ENCODE measurements at regions not wholly inside any gene's neighbourhood (a gene's known extent, or its start where the extent isn't known, plus 50 kb on each side); places are given as distances from the start of the nearest gene placed in this dataset.

DNA sequence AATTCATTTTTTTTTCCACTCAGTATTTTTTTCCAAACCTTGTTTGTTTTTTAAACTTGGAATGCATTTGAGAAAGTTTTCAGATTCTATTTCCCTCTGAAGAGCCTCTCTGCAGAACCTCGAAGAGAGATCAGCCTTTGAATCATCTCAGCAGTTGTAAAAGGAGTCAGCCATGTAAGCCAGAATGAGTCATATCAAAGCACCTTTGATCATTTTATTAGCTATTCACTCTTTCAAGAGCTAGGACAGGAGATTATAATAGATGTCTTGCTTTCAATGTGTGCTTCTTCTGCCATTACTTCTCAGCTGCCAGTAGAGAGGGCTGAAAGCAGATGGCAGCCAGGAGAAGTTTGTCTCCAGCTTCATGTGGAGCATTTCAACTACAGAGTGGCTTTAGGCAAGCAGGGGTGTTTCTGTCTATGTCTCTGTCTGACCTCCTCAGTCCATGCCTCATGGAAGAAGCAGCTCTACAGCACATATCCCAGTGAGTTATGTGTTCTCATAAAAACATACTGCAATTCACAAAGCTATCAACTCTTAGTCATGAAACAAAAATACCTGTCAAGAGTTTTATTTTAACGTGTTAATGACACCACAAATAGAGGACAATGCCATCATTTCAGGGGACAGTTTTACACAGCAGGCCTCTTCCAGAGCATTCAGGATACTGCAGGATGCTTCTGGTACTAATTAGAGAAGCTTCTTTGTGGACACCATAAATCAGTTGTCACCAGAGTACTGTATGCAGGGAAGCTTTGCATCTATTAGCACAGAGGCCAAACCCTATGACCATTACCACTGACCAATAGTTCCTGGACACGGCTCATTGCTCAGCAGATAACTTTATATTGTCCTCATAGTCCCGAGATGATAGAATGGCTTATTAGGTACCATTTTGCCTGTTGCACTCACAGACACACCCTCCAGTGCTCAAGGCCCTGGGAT lies 94.3 kb downstream of the NHLRC3 start:
- intact Hi-C loops (cut with micrococcal nuclease) = no loop called here
- Mint-ChIP-seq H3K27ac (no peak overlapping the region), H3K4me3 (no peak overlapping the region), H3K4me1 (ENCODE audit: low read depth) (peaks cover 7% of the 10 kb centered on the region), H3K9me3 (no peaks in the 10 kb centered on the region), H3K36me3 (no peaks in the 10 kb centered on the region), H3K27me3 (no peaks in the 10 kb centered on the region)
- DNase-seq = no peak
- CTCF ChIA-PET = interaction anchor here (1.2 to 1.9 kb wide), 2 partner anchors 12 to 480 kb away, joined by 3 to 7 read pairs; no protein-coding TSS in a partner anchor
- POLR2A ChIA-PET = no interaction called here

DNA sequence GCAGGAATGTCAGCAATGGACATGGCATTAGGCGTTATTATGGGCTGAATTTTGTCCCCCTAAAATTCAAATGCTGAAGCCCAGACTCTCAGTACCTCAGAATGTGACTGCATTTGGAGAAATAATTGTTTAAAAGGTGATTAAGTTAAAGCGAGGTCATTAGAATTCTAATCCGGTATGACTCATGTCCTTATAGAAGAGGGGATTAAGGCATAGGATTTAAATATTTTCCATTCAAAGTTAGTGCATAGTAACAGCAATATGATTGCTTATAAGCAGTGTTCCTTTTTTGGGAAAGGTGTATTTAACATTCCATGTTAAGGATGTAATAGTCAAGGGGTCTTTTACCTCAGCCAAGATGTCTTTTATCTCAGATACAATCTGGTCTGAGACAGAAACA lies 95.5 kb downstream of the NHLRC3 start:
- CTCF ChIA-PET = interaction anchor here (1.9 kb wide), 1 partner anchor 11 kb away, joined by 7 read pairs; no protein-coding TSS in a partner anchor
- H3K27me3 Mint-ChIP-seq = no peaks in the 10 kb centered on the region
- POLR2A ChIA-PET = no interaction called here

DNA sequence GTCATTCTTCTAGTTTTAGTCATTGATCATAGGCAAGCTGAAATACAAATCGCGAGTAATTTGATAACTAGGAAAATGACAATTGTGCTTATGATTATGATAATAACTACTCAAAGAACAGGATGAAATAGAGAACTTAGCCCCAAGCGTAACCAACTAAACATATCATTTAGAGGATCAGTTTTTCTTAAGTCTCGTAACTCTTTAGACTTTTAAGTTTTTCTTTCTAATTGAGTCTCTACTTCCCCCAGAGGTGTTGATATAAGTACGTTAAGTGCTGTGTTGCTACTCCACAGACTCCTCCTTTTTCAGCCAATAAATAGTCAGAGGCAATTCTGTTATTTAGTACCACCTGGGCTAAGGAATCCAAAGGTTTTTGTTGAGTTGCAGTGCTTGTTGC lies 96.3 kb downstream of the NHLRC3 start:
- ChIA-PET CTCF (interaction anchor here (0.6 kb wide), 1 partner anchor 222 kb away, joined by 3 read pairs; no protein-coding TSS in a partner anchor), POLR2A (no interaction called here)
- no peaks in the 10 kb centered on the region for H3K27me3 Mint-ChIP-seq
- H3K36me3 Mint-ChIP-seq = no peaks in the 10 kb centered on the region
- H3K4me1 Mint-ChIP-seq (ENCODE audit: low read depth) = peaks cover 7% of the 10 kb centered on the region
- H3K27ac Mint-ChIP-seq = no peak overlapping the region
- intact Hi-C loops (cut with micrococcal nuclease) = no loop called here
- no peak overlapping the region for H3K4me3 Mint-ChIP-seq
- DNase-seq = no peak
- H3K9me3 Mint-ChIP-seq = no peaks in the 10 kb centered on the region

More for the DNA sequence above, 95.5 kb downstream of the NHLRC3 start:
- Mint-ChIP-seq H3K4me1 (ENCODE audit: low read depth) (peaks cover 7% of the 10 kb centered on the region), H3K4me3 (no peak overlapping the region), H3K27ac (no peak overlapping the region), H3K36me3 (no peaks in the 10 kb centered on the region), H3K9me3 (no peaks in the 10 kb centered on the region)
- intact Hi-C loops (cut with micrococcal nuclease) = no loop called here
- DNase-seq = no peak

DNA sequence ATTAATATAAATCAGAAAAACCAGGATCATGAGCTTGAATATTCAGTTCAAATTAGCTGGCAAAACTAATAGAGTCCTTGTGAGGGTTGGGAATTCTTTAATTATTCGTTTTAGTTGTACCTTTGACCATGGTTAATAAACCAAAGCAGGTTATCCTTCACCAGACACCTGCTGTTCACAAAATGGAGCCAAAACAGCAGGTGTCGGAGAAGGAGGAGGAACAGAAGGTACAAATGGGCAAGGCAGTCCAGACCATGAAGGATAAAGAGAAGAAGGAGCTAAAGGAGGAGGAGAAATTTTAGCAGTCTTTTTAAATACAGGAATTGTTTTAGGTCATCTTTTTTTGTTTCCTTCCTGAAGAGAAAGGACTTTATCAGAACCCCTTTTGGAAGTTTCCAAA lies 106.1 kb downstream of the NHLRC3 start:
- Mint-ChIP-seq H3K9me3 (no peaks in the 10 kb centered on the region), H3K4me3 (no peak overlapping the region), H3K27ac (no peak overlapping the region), H3K36me3 (no peaks in the 10 kb centered on the region), H3K27me3 (peaks cover 19% of the 10 kb centered on the region), H3K4me1 (ENCODE audit: low read depth) (peaks cover 40% of the 10 kb centered on the region)
- CTCF ChIA-PET = interaction anchor here (0.7 to 3.5 kb wide), 11 partner anchors 10 to 472 kb away, joined by 3 to 55 read pairs (median 4); no protein-coding TSS in a partner anchor
- no peak for DNase-seq
- intact Hi-C loops (cut with micrococcal nuclease) = no loop called here
- POLR2A ChIA-PET = interaction anchor here (1.7 kb wide), 1 partner anchor 53 kb away, joined by 4 read pairs; no protein-coding TSS in a partner anchor

DNA sequence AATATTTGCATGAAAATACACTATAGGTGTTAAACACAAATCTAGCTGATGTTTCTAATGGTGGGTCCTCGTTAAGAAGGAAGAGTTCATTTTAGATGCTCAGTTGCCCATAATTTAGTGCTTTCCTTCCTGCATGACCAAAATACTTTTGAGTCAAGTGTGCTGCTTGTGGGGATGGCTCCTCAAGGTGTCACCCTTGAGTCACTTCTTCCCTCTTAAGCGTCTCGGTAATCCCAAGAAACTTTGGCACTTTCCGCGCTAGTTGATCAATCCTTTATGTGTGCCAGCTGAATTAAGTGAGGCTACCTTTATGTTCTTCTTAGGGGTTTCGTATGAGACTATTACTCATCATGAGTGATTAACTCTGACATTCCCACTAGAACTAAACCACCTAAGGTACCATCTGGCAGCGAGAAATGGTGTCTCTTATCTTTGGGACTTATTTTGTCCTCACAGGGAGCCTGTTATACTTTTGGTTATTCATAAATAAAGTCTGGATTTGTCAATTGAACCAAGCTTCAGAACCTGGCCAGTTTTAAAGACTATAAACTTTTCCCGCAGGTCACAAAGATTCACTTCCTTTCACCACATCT lies 106.8 kb downstream of the NHLRC3 start:
- DNase-seq = peak; percentile 59
- intact Hi-C loops (cut with micrococcal nuclease) = loop anchor here (1.0 to 5.0 kb wide), 3 partner anchors 93 to 118 kb away; partner anchors contain the start of genes NHLRC3 and PROSER1
- POLR2A ChIA-PET = interaction anchor here (1.7 kb wide), 1 partner anchor 53 kb away, joined by 4 read pairs; no protein-coding TSS in a partner anchor
- CTCF ChIA-PET = interaction anchor here (0.7 to 3.5 kb wide), 21 partner anchors 9 to 531 kb away, joined by 3 to 55 read pairs (median 4); partner anchors contain the start of gene PROSER1
- Mint-ChIP-seq H3K9me3 (no peaks in the 10 kb centered on the region), H3K27ac (no peak overlapping the region), H3K36me3 (no peaks in the 10 kb centered on the region), H3K4me3 (no peak overlapping the region), H3K27me3 (peaks cover 19% of the 10 kb centered on the region), H3K4me1 (ENCODE audit: low read depth) (peaks cover 43% of the 10 kb centered on the region)

DNA sequence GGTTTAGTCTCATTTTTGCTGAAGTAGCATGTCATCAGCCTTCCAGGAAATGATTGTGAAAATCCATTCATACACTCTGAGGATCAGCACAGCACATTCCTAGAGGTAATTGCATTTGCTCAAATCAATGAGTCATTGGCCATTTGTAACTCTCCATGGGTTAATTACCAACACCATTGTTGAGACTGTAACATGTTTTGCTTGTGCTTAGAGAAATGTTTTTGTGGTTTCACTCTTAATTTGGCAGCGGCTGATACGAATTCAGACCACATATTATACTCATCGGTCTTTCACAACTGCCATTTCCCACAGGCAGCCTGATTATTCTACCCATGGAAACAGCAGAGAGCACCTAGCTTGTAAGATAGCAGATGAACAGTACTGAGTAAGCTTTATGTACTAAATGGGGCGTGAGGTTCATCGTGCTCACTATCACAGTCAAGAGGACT lies 110.3 kb downstream of the NHLRC3 start:
- peak overlapping the region; percentile 67 for H3K27ac Mint-ChIP-seq
- H3K9me3 Mint-ChIP-seq = no peaks in the 10 kb centered on the region
- CTCF ChIA-PET = interaction anchor here (1.2 to 1.7 kb wide), 3 partner anchors 111 to 468 kb away, joined by 4 to 5 read pairs (median 4); no protein-coding TSS in a partner anchor
- peaks cover 11% of the 10 kb centered on the region for H3K27me3 Mint-ChIP-seq
- peak; percentile 56 for DNase-seq
- peak overlapping the region; percentile 10 for H3K4me3 Mint-ChIP-seq
- H3K4me1 Mint-ChIP-seq (ENCODE audit: low read depth) = peaks cover 43% of the 10 kb centered on the region
- POLR2A ChIA-PET = interaction anchor here (0.6 to 1.5 kb wide), 3 partner anchors 49 to 111 kb away, joined by 4 to 6 read pairs (median 4); no protein-coding TSS in a partner anchor
- intact Hi-C loops (cut with micrococcal nuclease) = loop anchor here (1.0 to 5.0 kb wide), 7 partner anchors 11 to 464 kb away; partner anchors contain the start of genes NHLRC3 and PROSER1
- H3K36me3 Mint-ChIP-seq = no peaks in the 10 kb centered on the region

DNA sequence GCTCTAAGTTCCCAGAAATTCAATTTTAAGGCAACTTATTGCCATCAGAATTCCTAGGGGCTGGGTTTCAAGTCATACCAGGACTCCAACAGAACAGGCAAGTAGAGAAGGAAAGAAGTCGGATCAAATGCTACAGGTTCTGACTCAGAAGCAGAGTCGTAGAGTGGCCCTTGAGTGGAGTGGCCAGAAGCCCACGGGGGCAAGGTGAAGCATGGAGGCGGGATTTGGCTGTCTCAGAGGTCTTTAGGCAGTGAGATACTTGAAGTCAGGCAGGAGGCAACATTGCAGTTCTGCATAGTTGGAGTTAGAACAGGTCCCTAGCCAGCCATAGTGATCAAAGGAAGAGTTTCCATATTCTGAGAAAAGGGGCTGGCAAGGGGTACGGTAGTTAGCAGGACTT lies 111.6 kb downstream of the NHLRC3 start:
- CTCF ChIA-PET = interaction anchor here (1.2 kb wide), 1 partner anchor 466 kb away, joined by 4 read pairs; no protein-coding TSS in a partner anchor
- POLR2A ChIA-PET = no interaction called here

DNA sequence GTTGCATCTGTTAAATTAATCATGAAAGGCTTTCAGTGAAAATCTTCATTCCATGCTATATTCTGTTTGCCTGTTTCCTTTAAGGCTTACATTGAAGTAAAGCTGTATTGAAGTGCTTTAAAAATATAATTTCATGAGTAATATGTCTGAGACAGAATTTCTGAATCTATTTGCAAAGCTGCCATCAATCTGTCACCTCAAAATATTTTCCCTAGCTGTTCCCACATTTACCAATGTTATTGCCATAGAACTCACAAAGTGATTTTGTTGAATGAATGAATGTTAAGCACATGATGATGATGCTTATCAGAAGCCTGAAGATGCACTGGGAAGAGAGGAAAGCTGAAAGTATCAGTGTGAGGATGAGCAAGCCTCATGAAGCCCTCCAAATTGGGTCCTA lies 115.8 kb downstream of the NHLRC3 start:
- Mint-ChIP-seq H3K4me3 (no peak overlapping the region), H3K36me3 (no peaks in the 10 kb centered on the region), H3K4me1 (ENCODE audit: low read depth) (peaks cover 9% of the 10 kb centered on the region), H3K27ac (no peak overlapping the region), H3K9me3 (no peaks in the 10 kb centered on the region), H3K27me3 (peaks cover 13% of the 10 kb centered on the region)
- DNase-seq = no peak
- intact Hi-C loops (cut with micrococcal nuclease) = no loop called here
- ChIA-PET POLR2A (no interaction called here), CTCF (interaction anchor here (0.7 to 1.0 kb wide), 2 partner anchors 10 to 38 kb away, joined by 3 read pairs; no protein-coding TSS in a partner anchor)

More for the DNA sequence above, 111.6 kb downstream of the NHLRC3 start:
- peaks cover 10% of the 10 kb centered on the region for H3K27me3 Mint-ChIP-seq
- H3K9me3 Mint-ChIP-seq = no peaks in the 10 kb centered on the region
- no peak overlapping the region for H3K4me3 Mint-ChIP-seq
- intact Hi-C loops (cut with micrococcal nuclease) = loop anchor here (2.0 to 5.0 kb wide), 4 partner anchors 98 to 463 kb away; partner anchors contain the start of genes NHLRC3 and PROSER1
- no peak for DNase-seq
- H3K27ac Mint-ChIP-seq = no peak overlapping the region
- peaks cover 37% of the 10 kb centered on the region for H3K4me1 Mint-ChIP-seq (ENCODE audit: low read depth)
- H3K36me3 Mint-ChIP-seq = no peaks in the 10 kb centered on the region

DNA sequence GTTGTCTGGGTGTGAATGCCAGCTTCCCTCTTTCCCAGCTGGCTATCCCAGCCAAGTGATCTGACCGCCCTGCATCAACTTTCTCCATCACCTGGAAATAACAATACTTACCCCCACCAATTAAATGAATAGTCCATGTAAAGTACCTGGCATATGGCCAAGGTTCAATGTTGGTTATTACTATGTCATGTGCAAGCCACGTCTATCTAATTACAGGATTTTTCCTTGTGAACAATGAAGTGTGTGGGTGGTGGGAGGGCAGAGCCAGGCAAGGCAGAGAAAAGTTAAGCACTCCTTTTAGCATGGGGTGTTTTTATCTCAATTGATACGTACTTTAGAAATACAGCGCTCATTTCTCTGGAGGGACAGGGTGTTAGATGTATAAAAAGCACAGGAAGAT lies 121.1 kb downstream of the NHLRC3 start:
- peaks cover 22% of the 10 kb centered on the region for H3K4me1 Mint-ChIP-seq (ENCODE audit: low read depth)
- H3K27me3 Mint-ChIP-seq = peaks cover 6% of the 10 kb centered on the region
- no peak overlapping the region for H3K4me3 Mint-ChIP-seq
- DNase-seq = peak; percentile 37
- CTCF ChIA-PET = interaction anchor here (0.9 kb wide), 1 partner anchor 40 kb away, joined by 3 read pairs; no protein-coding TSS in a partner anchor
- intact Hi-C loops (cut with micrococcal nuclease) = loop anchor here (1.0 kb wide), 2 partner anchors 11 to 38 kb away; no protein-coding TSS in a partner anchor
- POLR2A ChIA-PET = interaction anchor here (1.6 kb wide), 1 partner anchor 37 kb away, joined by 4 read pairs; no protein-coding TSS in a partner anchor
- peak overlapping the region; percentile 55 for H3K27ac Mint-ChIP-seq
- no peaks in the 10 kb centered on the region for H3K9me3 Mint-ChIP-seq
- no peaks in the 10 kb centered on the region for H3K36me3 Mint-ChIP-seq

DNA sequence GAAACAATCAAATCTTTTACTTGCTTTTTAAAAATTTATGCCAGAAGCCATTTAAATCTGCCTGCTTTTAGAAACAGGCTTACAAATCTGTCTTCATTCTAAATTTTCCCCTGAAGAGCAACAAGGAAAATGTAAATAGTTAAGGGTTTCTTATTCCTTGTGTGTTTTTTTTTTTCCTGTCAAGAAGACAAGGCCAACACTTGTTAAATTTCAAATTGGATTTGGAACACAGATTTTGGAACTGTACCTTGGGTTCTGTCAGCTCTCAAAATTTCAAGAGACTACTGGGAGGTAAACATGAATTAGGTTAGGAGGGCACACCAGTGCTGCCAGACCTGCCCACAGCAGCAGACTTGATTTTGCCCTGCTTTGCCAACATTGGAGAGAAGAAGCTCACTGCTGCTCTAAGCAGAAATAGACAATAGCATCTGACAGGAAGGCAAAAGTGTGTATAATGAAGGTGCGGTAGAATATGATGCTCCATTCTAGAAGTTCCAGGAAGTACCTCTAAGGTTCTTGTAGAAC lies 121.7 kb downstream of the NHLRC3 start:
- Mint-ChIP-seq H3K9me3 (no peaks in the 10 kb centered on the region), H3K4me1 (ENCODE audit: low read depth) (peaks cover 24% of the 10 kb centered on the region), H3K4me3 (no peak overlapping the region), H3K27me3 (peaks cover 5% of the 10 kb centered on the region), H3K36me3 (no peaks in the 10 kb centered on the region), H3K27ac (peak overlapping the region; percentile 28)
- DNase-seq = no peak
- CTCF ChIA-PET = interaction anchor here (0.9 kb wide), 1 partner anchor 39 kb away, joined by 3 read pairs; no protein-coding TSS in a partner anchor
- intact Hi-C loops (cut with micrococcal nuclease) = loop anchor here (1.0 kb wide), 2 partner anchors 12 to 37 kb away; no protein-coding TSS in a partner anchor
- POLR2A ChIA-PET = interaction anchor here (1.6 kb wide), 1 partner anchor 37 kb away, joined by 4 read pairs; no protein-coding TSS in a partner anchor

DNA sequence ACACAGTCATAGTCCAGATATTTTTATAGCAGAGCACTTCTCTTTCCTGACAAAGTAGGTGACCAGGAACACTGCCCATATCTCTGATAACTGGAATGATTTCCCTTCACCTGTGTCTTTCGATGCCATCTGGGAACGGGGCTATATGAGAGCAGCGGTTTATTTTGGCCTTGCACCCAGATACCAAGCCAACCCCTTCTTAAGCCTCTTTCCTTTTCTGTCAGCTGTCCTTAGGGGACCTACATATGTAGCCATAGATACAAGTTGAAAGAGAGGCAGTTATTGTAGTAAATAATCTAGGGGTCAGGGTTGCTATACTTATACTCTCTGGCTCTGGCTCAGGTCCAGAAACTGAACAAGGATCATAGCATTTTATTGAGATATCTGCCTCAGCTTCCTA lies 128.8 kb downstream of the NHLRC3 start:
- ChIA-PET POLR2A (no interaction called here), CTCF (no interaction called here)
- intact Hi-C loops (cut with micrococcal nuclease) = no loop called here
- Mint-ChIP-seq H3K36me3 (no peaks in the 10 kb centered on the region), H3K27me3 (peaks cover 1% of the 10 kb centered on the region), H3K27ac (no peak overlapping the region), H3K4me3 (no peak overlapping the region), H3K9me3 (no peaks in the 10 kb centered on the region), H3K4me1 (ENCODE audit: low read depth) (peaks cover 6% of the 10 kb centered on the region)
- DNase-seq = no peak

Measured in activated CD4-positive, alpha-beta memory T cell treated with anti-CD3 and anti-CD28 coated beads for 36 hours (primary cell).